H1 (cell line): ENCODE measurements at regions not wholly inside any gene's neighbourhood (a gene's known extent, or its start where the extent isn't known, plus 50 kb on each side); places are given as distances from the start of the nearest gene placed in this dataset.
A peak's percentile ranks its signal among the peaks of the same experiment; 100 is the strongest.

Source experiments
- CTCF ChIA-PET: fragments of 300-600 bp; sonication (Branson Sonifier 250); formaldehyde crosslinking; loops from one replicate; lab custom pipeline; 2021; ENCODE audit not compliant: partially characterized antibody; lab: Charles Lee
- POLR2A ChIA-PET: fragments of 300-600 bp; sonication (Branson Sonifier 250); formaldehyde crosslinking; loops from one replicate; lab custom pipeline; 2021; ENCODE audit warnings: inconsistent platforms; ENCODE audit not compliant: partially characterized antibody; lab: Charles Lee
- DNase-seq, 2 experiments: peaks; one replicate each; pipeline versions ENCODE4 v3.0.0 to v3.0.0-alpha.2; 2010 to 2022; ENCODE audit warnings: low spot score in 2 of 2, low read depth in 1 of 2, mixed read lengths in 1 of 2
- FAIRE-seq: peaks from 2 replicates; lab custom pipeline; 2011; peaks lifted over from hg19 to GRCh38; lab: Jason Lieb, UNC
- H2AFZ ChIP-seq: 2 replicates; pipeline ENCODE4 v1.8.1; 2012; ENCODE audit warnings: low read length, inconsistent platforms
- H2AK5ac ChIP-seq: 2 replicates; pipeline ENCODE4 v1.6.1; 2013; ENCODE audit warnings: low read depth, low read length
- H2BK120ac ChIP-seq: replicated peaks from 2 replicates; pipeline ENCODE3; 2013; ENCODE audit warnings: low read depth, low read length, inconsistent platforms
- H2BK12ac ChIP-seq: 2 replicates; pipeline ENCODE4 v1.6.1; 2013; ENCODE audit warnings: low read depth, low read length
- H2BK15ac ChIP-seq: 2 replicates; pipeline ENCODE4 v1.6.1; 2013; ENCODE audit warnings: low read length
- H2BK20ac ChIP-seq: 2 replicates; pipeline ENCODE4 v1.6.1; 2013; ENCODE audit warnings: low read length
- H2BK5ac ChIP-seq: 2 replicates; pipeline ENCODE4 v1.6.1; 2013; ENCODE audit warnings: low read depth, low read length
- H3K14ac ChIP-seq: 2 replicates; pipeline ENCODE4 v1.6.1; 2013; ENCODE audit warnings: inconsistent platforms; ENCODE audit not compliant: insufficient read length
- H3K18ac ChIP-seq: 2 replicates; pipeline ENCODE4 v1.6.1; 2013; ENCODE audit warnings: low read length; ENCODE audit errors: extremely low read depth
- H3K23ac ChIP-seq: 2 replicates; pipeline ENCODE4 v1.6.1; 2013; ENCODE audit warnings: inconsistent platforms; ENCODE audit not compliant: insufficient read length
- H3K23me2 ChIP-seq: 2 replicates; pipeline ENCODE4 v1.6.1; 2013; ENCODE audit warnings: low read depth, low read length
- H3K27ac ChIP-seq: 2 replicates; pipeline ENCODE4 v1.6.1; 2011; ENCODE audit warnings: low read depth, low read length, inconsistent platforms
- H3K27me3 ChIP-seq, 4 experiments: replicated peaks in 1 of 4; 1 replicate in 1 of 4; 2 replicates in 3 of 4; pipeline versions ENCODE4 v1.6.1 to v1.8.1; 2011 to 2013; ENCODE audit warnings: low read length in 3 of 4, mild to moderate bottlenecking in 3 of 4, inconsistent platforms in 2 of 4, mixed read lengths in 2 of 4, moderate library complexity in 1 of 4; ENCODE audit not compliant: control insufficient read depth in 3 of 4, insufficient read depth in 3 of 4; ENCODE audit errors: extremely low read depth in 1 of 4
- H3K36me3 ChIP-seq, 4 experiments: 2 replicates each; pipeline versions ENCODE4 v1.6.1 to v1.8.1; 2011 to 2013; ENCODE audit warnings: mild to moderate bottlenecking in 4 of 4, low read length in 3 of 4, moderate library complexity in 2 of 4, control low read depth in 1 of 4, inconsistent platforms in 1 of 4; ENCODE audit not compliant: insufficient read depth in 4 of 4, control insufficient read depth in 2 of 4
- H3K4ac ChIP-seq: replicated peaks from 2 replicates; pipeline ENCODE3; 2013; ENCODE audit warnings: low read length, low read depth, mixed read lengths, inconsistent platforms; ENCODE audit not compliant: insufficient read length
- H3K4me1 ChIP-seq, 4 experiments: replicated peaks in 1 of 4; 1 replicate in 1 of 4; 2 replicates in 3 of 4; pipeline versions ENCODE4 v1.6.1 to v1.8.1; 2011 to 2013; ENCODE audit warnings: low read length in 3 of 4, inconsistent platforms in 2 of 4, mixed read lengths in 1 of 4; ENCODE audit not compliant: insufficient read depth in 4 of 4, control insufficient read depth in 3 of 4
- H3K4me2 ChIP-seq, 2 experiments: 2 replicates each; pipeline versions ENCODE4 v1.6.1 to v1.8.1; 2011 to 2013; ENCODE audit warnings: low read depth in 2 of 2, low read length in 2 of 2, control low read depth in 1 of 2, inconsistent platforms in 1 of 2, mild to moderate bottlenecking in 1 of 2; ENCODE audit not compliant: insufficient read depth in 1 of 2
- H3K4me3 ChIP-seq, 4 experiments: fragments of 200-600, 300-600 bp in 1 of 4; sonication (generic), shearing (Covaris generic), sonication (Bioruptor Twin) in 1 of 4; 2 replicates each; pipeline versions ENCODE4 v1.5.1 to v1.8.1; 2011 to 2016; ENCODE audit warnings: low read length in 4 of 4, low read depth in 3 of 4, control low read depth in 2 of 4, inconsistent platforms in 2 of 4, mild to moderate bottlenecking in 2 of 4, mixed read lengths in 1 of 4, moderate library complexity in 1 of 4; ENCODE audit not compliant: insufficient read depth in 2 of 4; ENCODE audit errors: extremely low read depth in 1 of 4
- H3K56ac ChIP-seq: replicated peaks from 2 replicates; pipeline ENCODE3; 2013; ENCODE audit warnings: low read depth, mild to moderate bottlenecking, mixed read lengths, low read length, inconsistent platforms; ENCODE audit not compliant: insufficient read length
- H3K79me1 ChIP-seq: 2 replicates; pipeline ENCODE4 v1.6.1; 2013; ENCODE audit warnings: low read depth, low read length, control low read depth
- H3K79me2 ChIP-seq, 2 experiments: 2 replicates each; pipeline versions ENCODE4 v1.6.1 to v1.8.1; 2012 to 2013; ENCODE audit warnings: low read length in 2 of 2, mild to moderate bottlenecking in 2 of 2, inconsistent platforms in 1 of 2; ENCODE audit not compliant: insufficient read depth in 2 of 2, control insufficient read depth in 1 of 2
- H3K9ac ChIP-seq, 4 experiments: replicated peaks in 1 of 4; 1 replicate in 1 of 4; 2 replicates in 3 of 4; pipeline versions ENCODE4 v1.6.1 to v1.8.1; 2011 to 2013; ENCODE audit warnings: low read depth in 3 of 4, low read length in 3 of 4, control low read depth in 2 of 4, mild to moderate bottlenecking in 2 of 4, moderate library complexity in 2 of 4, inconsistent platforms in 1 of 4; ENCODE audit errors: extremely low read depth in 1 of 4
- H3K9me3 ChIP-seq, 2 experiments: 2 replicates each; pipeline versions ENCODE4 v1.6.1 to v1.8.1; 2012 to 2013; ENCODE audit warnings: mild to moderate bottlenecking in 2 of 2, moderate library complexity in 2 of 2, control low read depth in 1 of 2, inconsistent platforms in 1 of 2, low read depth in 1 of 2, low read length in 1 of 2, mixed read lengths in 1 of 2; ENCODE audit not compliant: insufficient read depth in 2 of 2
- H4K20me1 ChIP-seq, 2 experiments: replicated peaks in 1 of 2; 2 replicates each; pipeline versions ENCODE3 to v1.8.1; 2011 to 2013; ENCODE audit warnings: inconsistent platforms in 2 of 2, low read length in 2 of 2, mild to moderate bottlenecking in 1 of 2; ENCODE audit not compliant: insufficient read depth in 2 of 2, control insufficient read depth in 1 of 2
- H4K5ac ChIP-seq: 2 replicates; pipeline ENCODE4 v1.6.1; 2013; ENCODE audit warnings: low read length, low read depth, mixed read lengths, inconsistent platforms; ENCODE audit not compliant: insufficient read length
- H4K8ac ChIP-seq: 2 replicates; pipeline ENCODE4 v1.8.0; 2013; ENCODE audit warnings: mild to moderate bottlenecking, moderate library complexity, low read length, inconsistent platforms; ENCODE audit not compliant: insufficient read depth; ENCODE audit errors: extremely low read depth
- H4K91ac ChIP-seq: replicated peaks from 2 replicates; pipeline ENCODE3; 2013; ENCODE audit warnings: low read length, mixed read lengths, inconsistent platforms; ENCODE audit not compliant: insufficient read length
- CHD2 ChIP-seq: IDR thresholded peaks from 2 replicates; pipeline ENCODE4 v1.6.1; 2012; ENCODE audit warnings: low read length, improper control_type of control experiment
- HDAC6 ChIP-seq: IDR thresholded peaks from one replicate; pipeline ENCODE4 v1.7.1; 2012; ENCODE audit warnings: low read depth, mild to moderate bottlenecking, inconsistent platforms, low read length, moderate library complexity
- WGBS, 2 experiments: shearing (Covaris generic) in 1 of 2; methylation state at CpG; one replicate each; pipeline versions ENCODE4 v1.1.6 to v1.1.7; 2013 to 2015; ENCODE audit warnings: low lambda C conversion rate in 2 of 2, mixed read lengths in 2 of 2, inconsistent platforms in 1 of 2, low coverage in 1 of 2, missing lambda C conversion rate in 1 of 2; ENCODE audit not compliant: insufficient replicate concordance in 2 of 2, insufficient coverage in 1 of 2, insufficient read length in 1 of 2; ENCODE audit errors: extremely low coverage in 1 of 2, missing lambda C conversion rate in 1 of 2; 5-methylcytosine and 5-hydroxymethylcytosine counted together

GRCh38 chr10:53402594-53402993, 630.0 kb upstream of the MBL2 start:
- Histone ChIP-seq H4K91ac (no peak overlapping the region), H3K23me2 (no peaks in the 10 kb centered on the region; the same call in 1 of the 2 replicates), H2AK5ac (no peak overlapping the region), H3K79me1 (no peaks in the 10 kb centered on the region), H3K23ac (no peak overlapping the region), H3K4ac (no peak overlapping the region), H4K8ac (no peak overlapping the region), H2AFZ (peak overlapping the region; percentile 95), H3K4me1 (peaks cover 0 to 4% (median 1%) of the 10 kb centered on the region in 4 experiments; a peak in 3 of 7 replicates), H3K14ac (no peak overlapping the region), H2BK12ac (no peak overlapping the region), H3K4me3 (no peak overlapping the region), H2BK5ac (no peak overlapping the region), H2BK15ac (no peak overlapping the region), H3K27me3 (no peaks in the 10 kb centered on the region), H2BK20ac (no peak overlapping the region), H3K27ac (no peak overlapping the region), H3K79me2 (no peaks in the 10 kb centered on the region), H2BK120ac (no peak overlapping the region), H3K4me2 (no peak overlapping the region), H3K56ac (no peak overlapping the region), H3K36me3 (0 out of 8 replicates have a peak, but pooled peaks cover 0 to under 1% (median 0%) of the 10 kb centered on the region in 4 experiments), H3K18ac (no peak overlapping the region), H3K9me3 (peaks cover 4% of the 10 kb centered on the region in 2 experiments; a peak in 3 of 4 replicates), H4K5ac (no peak overlapping the region), H4K20me1 (no peaks in the 10 kb centered on the region), H3K9ac (no peak overlapping the region)
- DNase-seq, result no peak
- CTCF ChIA-PET, result interaction anchor here (1.2 to 1.3 kb wide), 3 partner anchors 10 to 453 kb away, joined by 3 to 4 read pairs (median 4); no protein-coding TSS in a partner anchor
- POLR2A ChIA-PET, result no interaction called here
- WGBS, 2 experiments, result 80% methylated on average over 3 of the region's 3 CpGs; no CpG with 5 or more reads in 1 of the 2 experiments
- no peak for FAIRE-seq
- TF ChIP-seq HDAC6 (no peak), CHD2 (no peak)
